GM10266 (cell line): ENCODE measurements at regions not wholly inside any gene's neighbourhood (a gene's known extent, or its start where the extent isn't known, plus 50 kb on each side); places are given as distances from the start of the nearest gene placed in this dataset.

Experiments used
- DNase-seq: peaks from one replicate; pipeline ENCODE4 v3.0.0; 2012; ENCODE audit errors: extremely low spot score
- CTCF ChIP-seq: IDR thresholded peaks from 2 replicates; pipeline ENCODE4 v1.5.1; 2012; ENCODE audit warnings: mild to moderate bottlenecking, low read depth; ENCODE audit not compliant: control insufficient read depth, insufficient read depth; ENCODE audit errors: missing control alignments

- no peak for DNase-seq
- no peak for TF ChIP-seq CTCF
Measured at GRCh38 chr17:12287953-12288352, 267.3 kb downstream of the MAP2K4 start.

DNA sequence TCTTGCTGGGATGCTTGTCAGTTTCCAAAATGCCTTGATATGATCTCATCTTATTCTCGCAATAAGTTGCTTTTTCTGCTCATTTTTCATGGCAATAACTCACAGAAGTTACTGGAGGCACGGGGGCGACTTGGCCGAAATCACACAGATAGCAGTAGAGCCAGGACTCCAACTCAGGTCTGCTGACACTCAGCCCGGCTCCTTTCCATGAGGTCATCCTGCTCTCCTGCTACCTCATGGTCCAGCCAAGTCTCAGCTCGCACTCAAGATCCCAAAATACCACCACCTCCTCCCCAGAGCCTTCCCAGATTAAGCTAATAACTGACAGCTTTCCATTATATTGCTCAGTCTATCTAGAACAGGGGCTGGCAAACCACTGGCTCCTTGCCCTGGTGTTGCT, 269.5 kb downstream of the MAP2K4 start:
- DNase-seq: no peak
- no peak for TF ChIP-seq CTCF

- DNase-seq: no peak
- TF ChIP-seq CTCF: no peak
Measured at GRCh38 chr17:12296209-12296625, 275.5 kb downstream of the MAP2K4 start.

DNA sequence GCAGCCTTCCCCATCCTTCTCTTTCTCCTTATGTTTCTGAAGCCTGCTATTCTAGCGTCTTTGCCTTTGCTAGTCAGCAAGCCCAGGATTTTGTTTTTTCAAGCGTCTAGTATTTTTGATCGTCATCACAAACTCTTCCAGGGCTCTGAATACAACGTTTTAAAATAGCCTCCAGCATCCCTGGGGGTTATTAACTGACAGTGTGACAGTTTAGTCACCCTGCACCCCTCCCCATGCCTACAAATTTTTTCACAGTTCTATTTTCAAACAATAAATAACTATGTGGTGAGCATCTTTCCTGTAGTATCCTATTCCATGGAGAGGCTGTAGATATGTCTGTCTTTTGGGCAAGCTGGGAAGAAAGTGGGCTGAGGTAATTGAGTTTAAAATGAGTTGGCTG, 280.9 kb downstream of the MAP2K4 start:
- no peak for DNase-seq
- TF ChIP-seq CTCF: no peak

GRCh38 chr17:12302711-12303110, 282.0 kb downstream of the MAP2K4 start:
- TF ChIP-seq CTCF: no peak
- DNase-seq: no peak

DNA sequence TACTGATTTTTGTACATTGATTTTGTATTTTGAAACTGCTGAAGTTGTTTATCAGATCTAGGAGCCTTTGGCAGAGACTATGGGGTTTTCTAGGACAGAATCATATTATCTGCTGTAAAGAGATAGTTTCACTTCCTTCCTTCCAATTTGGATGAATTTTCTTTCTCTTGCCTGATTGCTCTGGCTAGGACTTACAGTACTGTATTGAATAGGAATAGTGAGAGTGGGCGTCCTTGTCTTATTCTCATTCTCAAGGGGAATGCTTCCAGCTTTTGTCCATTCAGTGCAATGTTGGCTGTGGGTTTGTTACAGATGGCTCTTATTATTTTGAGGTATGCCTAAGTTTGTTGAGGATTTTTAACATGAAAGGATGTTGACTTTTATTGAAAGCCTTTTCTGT, 290.1 kb downstream of the MAP2K4 start:
- DNase-seq: no peak

DNA sequence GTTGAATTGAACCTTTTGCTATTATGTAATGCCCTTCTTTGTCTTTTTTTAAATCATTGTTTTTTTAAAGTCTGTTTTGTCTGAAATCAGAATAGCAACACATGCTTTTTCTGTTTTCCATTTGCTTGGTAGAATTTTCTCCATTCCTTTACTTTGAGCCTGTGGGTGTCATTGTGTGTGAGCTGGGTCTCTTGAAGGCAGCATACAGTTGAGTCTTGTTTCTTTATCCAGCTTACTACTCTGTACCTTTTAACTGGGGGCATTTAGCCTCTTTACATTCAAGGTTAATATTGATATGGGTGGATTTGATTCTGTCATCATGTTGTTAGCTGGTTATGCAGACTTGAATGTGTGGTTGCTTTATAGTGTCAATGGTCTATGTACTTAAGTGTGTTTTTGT, 292.0 kb downstream of the MAP2K4 start:
- DNase-seq: no peak
- TF ChIP-seq CTCF: no peak

More for the DNA sequence above, 290.1 kb downstream of the MAP2K4 start:
- no peak for TF ChIP-seq CTCF

GRCh38 chr17:12313786-12314185, 293.1 kb downstream of the MAP2K4 start:
- DNase-seq: no peak

More at GRCh38 chr17:12313786-12314185, 293.1 kb downstream of the MAP2K4 start:
- TF ChIP-seq CTCF: no peak
